ENCODE measurements at regions not wholly inside any gene's neighbourhood (a gene's known extent, or its start where the extent isn't known, plus 50 kb on each side); places are given as distances from the start of the nearest gene placed in this dataset.

DNA sequence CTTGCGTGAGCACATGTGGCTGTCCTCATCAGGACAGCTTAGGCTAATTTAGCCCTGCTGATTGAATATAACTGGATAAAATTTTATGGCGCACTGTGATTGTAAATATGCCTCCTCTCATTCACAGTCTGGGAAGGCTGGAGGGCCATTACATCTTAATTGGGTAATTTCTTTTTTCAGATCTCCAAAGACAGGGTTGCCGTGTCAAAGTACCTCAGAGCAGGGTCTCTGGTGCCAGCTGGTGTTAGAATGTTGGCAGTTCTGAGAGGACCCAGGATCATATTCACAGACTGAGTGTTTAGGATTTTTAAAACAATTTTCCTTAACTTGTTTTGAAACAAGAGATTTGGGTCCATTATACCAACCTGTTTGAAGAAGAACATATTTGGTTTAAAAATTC, 455.7 kb upstream of the TLE4 start:
- H3K36me3 ChIP-seq: no peaks in the 10 kb centered on the region
- peaks cover 0 to 3% of the 10 kb centered on the region in 2 donors for H3K27me3 ChIP-seq
- DNase-seq: no peak
- no peaks in the 10 kb centered on the region for H3K9me3 ChIP-seq
- TF ChIP-seq, protein P1, sequence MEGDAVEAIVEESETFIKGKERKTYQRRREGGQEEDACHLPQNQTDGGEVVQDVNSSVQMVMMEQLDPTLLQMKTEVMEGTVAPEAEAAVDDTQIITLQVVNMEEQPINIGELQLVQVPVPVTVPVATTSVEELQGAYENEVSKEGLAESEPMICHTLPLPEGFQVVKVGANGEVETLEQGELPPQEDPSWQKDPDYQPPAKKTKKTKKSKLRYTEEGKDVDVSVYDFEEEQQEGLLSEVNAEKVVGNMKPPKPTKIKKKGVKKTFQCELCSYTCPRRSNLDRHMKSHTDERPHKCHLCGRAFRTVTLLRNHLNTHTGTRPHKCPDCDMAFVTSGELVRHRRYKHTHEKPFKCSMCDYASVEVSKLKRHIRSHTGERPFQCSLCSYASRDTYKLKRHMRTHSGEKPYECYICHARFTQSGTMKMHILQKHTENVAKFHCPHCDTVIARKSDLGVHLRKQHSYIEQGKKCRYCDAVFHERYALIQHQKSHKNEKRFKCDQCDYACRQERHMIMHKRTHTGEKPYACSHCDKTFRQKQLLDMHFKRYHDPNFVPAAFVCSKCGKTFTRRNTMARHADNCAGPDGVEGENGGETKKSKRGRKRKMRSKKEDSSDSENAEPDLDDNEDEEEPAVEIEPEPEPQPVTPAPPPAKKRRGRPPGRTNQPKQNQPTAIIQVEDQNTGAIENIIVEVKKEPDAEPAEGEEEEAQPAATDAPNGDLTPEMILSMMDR (IDR thresholded peaks at IDR 0.05): no peak
- no peak overlapping the region for H3K27ac ChIP-seq
- no peak overlapping the region for H3K4me3 ChIP-seq
- no peaks in the 10 kb centered on the region for H3K4me1 ChIP-seq
- intact Hi-C loops (cut with DNase I; ENCODE audit: low total_unique reads): no loop called here

DNA sequence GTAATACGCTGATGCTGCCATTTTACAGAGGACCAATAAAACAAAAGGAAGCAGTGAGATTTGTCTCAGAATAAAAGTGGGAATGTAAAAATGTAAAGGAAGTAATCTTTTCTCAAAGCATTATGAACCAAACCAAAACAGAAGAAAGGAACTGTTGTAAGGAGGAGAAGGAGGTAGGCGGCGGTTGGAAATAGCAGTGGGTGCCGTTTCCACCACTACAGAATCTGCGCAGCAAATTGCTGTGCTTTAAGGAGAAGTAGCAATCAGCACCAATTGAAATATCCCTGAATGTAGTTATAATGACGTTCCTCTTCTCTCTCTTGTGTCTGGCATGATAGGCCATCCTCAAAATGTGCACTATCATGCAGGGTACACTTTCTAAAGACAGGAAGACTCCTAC, 455.1 kb upstream of the TLE4 start:
- TF ChIP-seq, protein P1 (IDR thresholded peaks at IDR 0.05): no peak
- Histone ChIP-seq H3K27me3 (peaks cover 0 to 3% of the 10 kb centered on the region in 2 donors), H3K4me1 (no peaks in the 10 kb centered on the region), H3K27ac (no peak overlapping the region), H3K9me3 (no peaks in the 10 kb centered on the region), H3K4me3 (no peak overlapping the region), H3K36me3 (no peaks in the 10 kb centered on the region)
- intact Hi-C loops (cut with DNase I; ENCODE audit: low total_unique reads): no loop called here
- no peak for DNase-seq

DNA sequence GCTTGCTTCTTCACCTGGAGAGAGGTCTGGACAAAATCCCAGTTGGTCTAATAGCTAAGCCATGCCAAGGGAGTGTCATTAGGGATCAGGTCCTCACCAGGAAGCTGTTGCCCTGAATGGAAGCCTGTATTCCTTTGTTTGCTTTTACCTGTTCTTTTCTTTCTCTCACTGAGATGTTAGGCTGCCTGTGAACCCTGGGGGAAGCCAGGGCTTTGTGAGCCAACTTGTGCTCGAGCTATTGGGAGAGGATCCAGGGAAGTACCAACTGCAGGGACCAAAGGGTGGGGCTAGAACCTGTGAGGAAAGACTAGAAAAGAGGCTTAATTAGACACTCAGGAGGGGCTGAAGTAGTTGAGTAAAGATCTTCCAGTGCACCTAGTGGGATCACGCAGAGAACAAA, 451.2 kb upstream of the TLE4 start:
- intact Hi-C loops (cut with DNase I; ENCODE audit: low total_unique reads): no loop called here
- no peaks in the 10 kb centered on the region for H3K4me1 ChIP-seq
- H3K36me3 ChIP-seq: no peaks in the 10 kb centered on the region
- H3K27me3 ChIP-seq: peaks cover 0 to 3% of the 10 kb centered on the region in 2 donors
- no peaks in the 10 kb centered on the region for H3K9me3 ChIP-seq
- no peak overlapping the region for H3K27ac ChIP-seq
- TF ChIP-seq, protein P1 (IDR thresholded peaks at IDR 0.05): no peak
- no peak overlapping the region for H3K4me3 ChIP-seq
- no peak for DNase-seq

DNA sequence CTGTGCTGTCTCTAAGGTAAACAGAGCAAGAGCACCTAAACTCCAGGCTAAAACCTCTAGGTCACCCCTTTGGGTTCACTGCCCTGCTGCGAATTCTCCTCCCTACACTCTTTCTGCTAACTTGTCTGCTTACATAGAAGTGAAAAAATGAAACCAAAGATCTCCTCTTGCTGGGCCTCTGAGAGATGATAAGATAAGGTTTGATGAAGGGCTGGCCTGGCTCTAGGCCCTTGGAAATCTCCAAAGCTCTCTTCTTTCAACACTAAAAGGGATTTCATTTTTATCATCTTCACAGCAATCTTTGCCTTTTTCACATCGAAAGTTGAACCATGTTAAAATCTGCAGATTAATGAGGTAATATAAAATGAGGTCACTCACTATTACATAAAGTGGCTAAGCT, 450.8 kb upstream of the TLE4 start:
- Histone ChIP-seq H3K9me3 (no peaks in the 10 kb centered on the region), H3K4me1 (no peaks in the 10 kb centered on the region), H3K36me3 (no peaks in the 10 kb centered on the region), H3K27ac (no peak overlapping the region), H3K27me3 (peaks cover 0 to 3% of the 10 kb centered on the region in 2 donors), H3K4me3 (no peak overlapping the region)
- no peak for DNase-seq
- intact Hi-C loops (cut with DNase I; ENCODE audit: low total_unique reads): no loop called here
- TF ChIP-seq, protein P1 (IDR thresholded peaks at IDR 0.05): no peak

DNA sequence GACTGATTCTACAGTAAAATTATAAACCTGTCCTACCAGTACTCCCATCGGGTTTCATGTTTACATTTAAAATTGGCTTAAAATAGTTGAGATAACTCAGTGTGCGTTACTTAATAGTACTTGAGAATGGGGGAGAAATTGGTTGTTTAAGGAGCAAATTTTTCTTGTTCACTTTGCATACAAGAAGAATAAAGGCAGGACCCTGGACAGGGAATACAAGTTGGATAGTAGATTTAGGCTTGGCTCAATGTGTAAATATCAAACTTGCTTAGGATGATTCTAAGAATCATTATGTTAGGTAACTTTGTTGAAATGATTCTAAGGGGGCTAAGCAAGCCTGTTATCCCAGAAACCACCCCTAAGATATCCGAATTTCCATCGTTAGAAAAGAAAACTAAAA, 448.4 kb upstream of the TLE4 start:
- Histone ChIP-seq H3K4me1 (no peaks in the 10 kb centered on the region), H3K27me3 (no peaks in the 10 kb centered on the region), H3K27ac (no peak overlapping the region), H3K4me3 (no peak overlapping the region), H3K9me3 (no peaks in the 10 kb centered on the region), H3K36me3 (no peaks in the 10 kb centered on the region)
- intact Hi-C loops (cut with DNase I; ENCODE audit: low total_unique reads): no loop called here
- no peak for DNase-seq
- TF ChIP-seq, protein P1 (IDR thresholded peaks at IDR 0.05): no peak

DNA sequence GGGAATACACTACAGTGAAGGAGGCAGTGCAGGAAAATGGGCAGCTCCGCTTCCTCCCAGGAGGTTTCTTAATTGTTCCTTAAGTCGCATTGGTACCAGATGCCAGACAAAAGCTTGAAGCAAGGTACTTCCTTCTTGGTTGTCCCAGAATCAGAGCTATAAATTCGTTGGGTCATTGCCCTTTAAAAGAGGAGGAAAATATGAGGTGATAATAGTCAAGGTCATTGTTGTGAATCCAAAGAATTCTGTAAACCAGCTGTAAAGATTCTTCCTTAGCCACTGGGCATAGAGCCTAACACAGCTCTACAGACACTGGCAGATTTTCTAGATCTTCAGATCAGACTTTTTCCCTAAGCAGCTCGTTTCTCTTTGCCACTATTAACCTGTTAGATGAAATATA, 444.1 kb upstream of the TLE4 start:
- Histone ChIP-seq H3K9me3 (no peaks in the 10 kb centered on the region), H3K27me3 (no peaks in the 10 kb centered on the region), H3K4me3 (no peak overlapping the region), H3K36me3 (no peaks in the 10 kb centered on the region), H3K4me1 (no peaks in the 10 kb centered on the region), H3K27ac (no peak overlapping the region)
- TF ChIP-seq, protein P1 (IDR thresholded peaks at IDR 0.05): no peak
- DNase-seq: no peak
- intact Hi-C loops (cut with DNase I; ENCODE audit: low total_unique reads): no loop called here
